ENCODE measurements at regions not wholly inside any gene's neighbourhood (a gene's known extent, or its start where the extent isn't known, plus 50 kb on each side); places are given as distances from the start of the nearest gene placed in this dataset.
"Not testable (repeated sequence)": the region's sequence is repeated elsewhere in the genome, so short reads cannot be mapped to it uniquely, and the experiment has no call there.

- DNase-seq (ENCODE audit: extremely low read depth in 1 of 11, low read depth in 9 of 11, low spot score in 4 of 11) = not testable (repeated sequence)
These were observed 132.3 kb downstream of the CXCL12 start for GRCh38 chr10:44252631-44253030.

- DNase-seq (ENCODE audit: extremely low read depth in 1 of 11, low read depth in 9 of 11, low spot score in 4 of 11) = not testable (repeated sequence)
These were observed 135.0 kb downstream of the CXCL12 start for GRCh38 chr10:44249933-44250332.

- DNase-seq (ENCODE audit: extremely low read depth in 1 of 11, low read depth in 9 of 11, low spot score in 4 of 11) = no peak
These were observed 135.4 kb downstream of the CXCL12 start for GRCh38 chr10:44249490-44249889.

GRCh38 chr10:44246700-44247099 is 138.2 kb downstream of the CXCL12 start:
- DNase-seq (ENCODE audit: extremely low read depth in 1 of 11, low read depth in 9 of 11, low spot score in 4 of 11) = not testable (repeated sequence)

- DNase-seq (ENCODE audit: extremely low read depth in 1 of 11, low read depth in 9 of 11, low spot score in 4 of 11) = not testable (repeated sequence)
These were observed 138.6 kb downstream of the CXCL12 start for GRCh38 chr10:44246287-44246686.

GRCh38 chr10:44245601-44245938 is 139.3 kb downstream of the CXCL12 start:
- no peak for DNase-seq (ENCODE audit: extremely low read depth in 1 of 11, low read depth in 9 of 11, low spot score in 4 of 11)

- DNase-seq (ENCODE audit: extremely low read depth in 1 of 11, low read depth in 9 of 11, low spot score in 4 of 11) = no peak
These were observed 139.9 kb downstream of the CXCL12 start for GRCh38 chr10:44244745-44245600.

GRCh38 chr10:44243851-44244510 is 140.9 kb downstream of the CXCL12 start:
- DNase-seq (ENCODE audit: extremely low read depth in 1 of 11, low read depth in 9 of 11, low spot score in 4 of 11) = peak in 1 of 11 donors; percentile 34

- DNase-seq (ENCODE audit: extremely low read depth in 1 of 11, low read depth in 9 of 11, low spot score in 4 of 11) = no peak
These were observed 142.1 kb downstream of the CXCL12 start for GRCh38 chr10:44242826-44243225.

GRCh38 chr10:44242091-44242490 is 142.8 kb downstream of the CXCL12 start:
- no peak for DNase-seq (ENCODE audit: extremely low read depth in 1 of 11, low read depth in 9 of 11, low spot score in 4 of 11)

- no peak for DNase-seq (ENCODE audit: extremely low read depth in 1 of 11, low read depth in 9 of 11, low spot score in 4 of 11)
These were observed 144.2 kb downstream of the CXCL12 start for GRCh38 chr10:44240584-44241205.

GRCh38 chr10:44238212-44238611 is 146.7 kb downstream of the CXCL12 start:
- DNase-seq (ENCODE audit: extremely low read depth in 1 of 11, low read depth in 9 of 11, low spot score in 4 of 11) = no peak

GRCh38 chr10:44237364-44238049 is 147.4 kb downstream of the CXCL12 start:
- no peak for DNase-seq (ENCODE audit: extremely low read depth in 1 of 11, low read depth in 9 of 11, low spot score in 4 of 11)

- DNase-seq (ENCODE audit: extremely low read depth in 1 of 11, low read depth in 9 of 11, low spot score in 4 of 11) = no peak
These were observed 149.5 kb downstream of the CXCL12 start for GRCh38 chr10:44235363-44235762.

GRCh38 chr10:44234483-44234875 is 150.4 kb downstream of the CXCL12 start:
- no peak for DNase-seq (ENCODE audit: extremely low read depth in 1 of 11, low read depth in 9 of 11, low spot score in 4 of 11)

GRCh38 chr10:44233561-44234482 is 151.1 kb downstream of the CXCL12 start:
- peak; percentile 59 to 89 (median 80) for DNase-seq (ENCODE audit: extremely low read depth in 1 of 11, low read depth in 9 of 11, low spot score in 4 of 11)

GRCh38 chr10:44217274-44217820 is 167.6 kb downstream of the CXCL12 start:
- DNase-seq (ENCODE audit: extremely low read depth in 1 of 11, low read depth in 9 of 11, low spot score in 4 of 11) = no peak

- DNase-seq (ENCODE audit: extremely low read depth in 1 of 11, low read depth in 9 of 11, low spot score in 4 of 11) = no peak
These were observed 168.8 kb downstream of the CXCL12 start for GRCh38 chr10:44216073-44216472.

Measured in renal cortex interstitium (tissue), 11 donors.